Epithelial cell of esophagus (primary cell): ENCODE measurements at regions not wholly inside any gene's neighbourhood (a gene's known extent, or its start where the extent isn't known, plus 50 kb on each side); places are given as distances from the start of the nearest gene placed in this dataset.

ENCODE experiments used
- DNase-seq: peaks from one replicate; pipeline ENCODE4 v3.0.0; 2010; ENCODE audit warnings: low read depth
- H3K4me3 ChIP-seq: 2 replicates; pipeline ENCODE4 v1.5.1; 2011; ENCODE audit warnings: mild to moderate bottlenecking, low read length, control low read depth
- TF ChIP-seq, protein P1 (sequence below): IDR thresholded peaks from 2 replicates; pipeline ENCODE4 v1.5.1; 2011; ENCODE audit warnings: low read depth, mild to moderate bottlenecking, low read length, control low read depth, inconsistent platforms; ENCODE audit not compliant: insufficient read depth; ENCODE audit errors: missing control alignments

GRCh38 chr13:34772206-34772605 lies 169.9 kb upstream of the NBEA start:
- no peak for DNase-seq
- TF ChIP-seq, protein P1, sequence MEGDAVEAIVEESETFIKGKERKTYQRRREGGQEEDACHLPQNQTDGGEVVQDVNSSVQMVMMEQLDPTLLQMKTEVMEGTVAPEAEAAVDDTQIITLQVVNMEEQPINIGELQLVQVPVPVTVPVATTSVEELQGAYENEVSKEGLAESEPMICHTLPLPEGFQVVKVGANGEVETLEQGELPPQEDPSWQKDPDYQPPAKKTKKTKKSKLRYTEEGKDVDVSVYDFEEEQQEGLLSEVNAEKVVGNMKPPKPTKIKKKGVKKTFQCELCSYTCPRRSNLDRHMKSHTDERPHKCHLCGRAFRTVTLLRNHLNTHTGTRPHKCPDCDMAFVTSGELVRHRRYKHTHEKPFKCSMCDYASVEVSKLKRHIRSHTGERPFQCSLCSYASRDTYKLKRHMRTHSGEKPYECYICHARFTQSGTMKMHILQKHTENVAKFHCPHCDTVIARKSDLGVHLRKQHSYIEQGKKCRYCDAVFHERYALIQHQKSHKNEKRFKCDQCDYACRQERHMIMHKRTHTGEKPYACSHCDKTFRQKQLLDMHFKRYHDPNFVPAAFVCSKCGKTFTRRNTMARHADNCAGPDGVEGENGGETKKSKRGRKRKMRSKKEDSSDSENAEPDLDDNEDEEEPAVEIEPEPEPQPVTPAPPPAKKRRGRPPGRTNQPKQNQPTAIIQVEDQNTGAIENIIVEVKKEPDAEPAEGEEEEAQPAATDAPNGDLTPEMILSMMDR = no peak
- H3K4me3 ChIP-seq = no peak overlapping the region

DNA sequence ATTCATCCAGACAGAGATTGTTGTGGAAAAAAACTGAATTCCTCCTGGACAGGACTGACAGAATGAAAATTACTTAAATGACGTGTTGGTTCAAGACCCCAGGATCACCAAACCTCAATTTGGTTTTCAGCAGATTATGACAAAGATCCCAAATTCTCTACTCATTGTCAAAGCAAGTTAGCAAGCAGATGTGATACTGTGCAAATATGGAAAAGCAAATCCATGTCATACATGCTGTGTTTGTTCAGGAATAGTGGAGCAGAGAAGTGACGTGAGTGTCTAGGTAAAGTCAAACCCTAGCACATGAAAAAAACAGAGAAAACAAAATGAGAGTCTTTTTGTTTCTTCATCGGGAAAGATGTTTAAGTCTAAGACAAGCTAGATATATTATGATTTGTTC lies 169.2 kb upstream of the NBEA start:
- TF ChIP-seq, protein P1 = no peak
- no peak overlapping the region for H3K4me3 ChIP-seq
- no peak for DNase-seq

DNA sequence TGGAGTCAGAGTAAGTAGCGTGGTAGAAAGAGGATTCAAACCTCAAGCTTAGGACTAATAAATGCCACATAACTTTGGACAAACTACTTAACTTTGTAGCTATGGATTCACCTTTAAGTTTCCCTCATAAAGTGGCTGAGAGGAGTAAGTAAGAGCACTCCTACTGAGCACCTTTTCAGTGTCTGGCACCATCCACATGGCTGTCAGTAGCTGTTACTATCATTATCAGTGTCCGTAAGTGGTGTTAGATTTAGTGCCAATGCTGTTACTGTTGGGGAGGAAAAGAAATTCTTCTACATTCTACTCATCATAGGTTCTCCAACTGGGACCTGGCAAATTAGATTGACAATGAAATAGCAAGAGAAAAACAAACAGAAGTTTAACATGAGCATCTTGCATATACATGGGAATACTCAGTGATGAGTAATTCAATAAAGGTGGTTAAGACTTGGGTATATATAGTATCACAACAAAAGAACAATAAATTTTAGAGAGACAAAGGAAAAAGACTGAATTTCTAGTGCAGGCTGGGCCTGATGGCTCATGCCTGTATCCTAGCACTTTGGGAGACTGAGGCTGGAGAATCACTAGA lies 165.6 kb upstream of the NBEA start:
- no peak overlapping the region for H3K4me3 ChIP-seq
- TF ChIP-seq, protein P1 = no peak
- no peak for DNase-seq

GRCh38 chr13:34777089-34777913 lies 164.8 kb upstream of the NBEA start:
- no peak overlapping the region for H3K4me3 ChIP-seq
- no peak for DNase-seq
- TF ChIP-seq, protein P1 = no peak

- TF ChIP-seq, protein P1 = no peak
- no peak overlapping the region for H3K4me3 ChIP-seq
- no peak for DNase-seq
These were observed 164.2 kb upstream of the NBEA start for GRCh38 chr13:34777914-34778303.

- no peak overlapping the region for H3K4me3 ChIP-seq
- DNase-seq = no peak
- TF ChIP-seq, protein P1 = no peak
These were observed 162.9 kb upstream of the NBEA start for GRCh38 chr13:34779171-34779570.

GRCh38 chr13:34793301-34793700 lies 148.8 kb upstream of the NBEA start:
- TF ChIP-seq, protein P1 = no peak
- no peak overlapping the region for H3K4me3 ChIP-seq
- DNase-seq = no peak
